IPS-18a (cell line): ENCODE measurements at regions not wholly inside any gene's neighbourhood (a gene's known extent, or its start where the extent isn't known, plus 50 kb on each side); places are given as distances from the start of the nearest gene placed in this dataset.

Experiments used
- H3K27ac ChIP-seq: one replicate; pipeline ENCODE4 v1.5.1; 2013; ENCODE audit warnings: low read length
- H3K27me3 ChIP-seq: one replicate; pipeline ENCODE4 v1.6.1; 2013; ENCODE audit warnings: mild to moderate bottlenecking, low read length; ENCODE audit not compliant: control insufficient read depth, insufficient read depth
- H3K36me3 ChIP-seq: one replicate; pipeline ENCODE4 v1.6.1; 2013; ENCODE audit warnings: low read depth, low read length; ENCODE audit not compliant: control insufficient read depth
- H3K4me1 ChIP-seq: one replicate; pipeline ENCODE4 v1.6.1; 2013; ENCODE audit warnings: low read depth, low read length; ENCODE audit not compliant: control insufficient read depth
- H3K4me3 ChIP-seq: one replicate; pipeline ENCODE4 v1.5.1; 2013; ENCODE audit warnings: low read length
- H3K9ac ChIP-seq: one replicate; pipeline ENCODE4 v1.6.1; 2013; ENCODE audit warnings: mild to moderate bottlenecking, low read length, moderate library complexity
- H3K9me3 ChIP-seq: one replicate; pipeline ENCODE4 v1.6.1; 2013; ENCODE audit warnings: low read depth, low read length; ENCODE audit not compliant: control insufficient read depth

DNA sequence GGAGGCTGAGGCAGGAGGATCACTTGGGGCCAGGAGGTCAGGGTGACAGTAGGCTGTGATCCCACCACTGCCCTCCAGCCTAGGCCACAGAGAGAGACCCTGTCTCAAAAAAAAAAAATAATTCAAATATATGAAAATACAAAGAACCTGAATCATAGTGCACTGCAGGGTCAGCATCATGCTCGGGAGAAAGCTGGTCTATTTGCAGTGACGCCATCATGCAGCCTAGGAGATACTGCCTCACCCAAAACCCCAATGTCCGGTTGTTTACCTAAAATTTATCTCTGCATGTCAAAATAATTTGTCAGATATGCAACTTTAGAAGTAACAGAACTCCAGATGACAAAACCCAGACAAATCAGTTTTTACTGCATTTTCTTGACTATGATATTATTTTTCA is 61.5 kb upstream of the ALKAL2 start:
- Histone ChIP-seq H3K4me3 (no peak overlapping the region), H3K27ac (no peak overlapping the region), H3K4me1 (no peaks in the 10 kb centered on the region), H3K27me3 (no peaks in the 10 kb centered on the region), H3K36me3 (no peaks in the 10 kb centered on the region), H3K9me3 (no peaks in the 10 kb centered on the region), H3K9ac (no peak overlapping the region)

- no peaks in the 10 kb centered on the region for H3K27me3 ChIP-seq
- H3K9me3 ChIP-seq: no peaks in the 10 kb centered on the region
- H3K4me1 ChIP-seq: no peaks in the 10 kb centered on the region
- no peaks in the 10 kb centered on the region for H3K36me3 ChIP-seq
- H3K9ac ChIP-seq: no peak overlapping the region
- H3K4me3 ChIP-seq: no peak overlapping the region
- no peak overlapping the region for H3K27ac ChIP-seq
Observed at GRCh38 chr2:348361-348916, 60.5 kb upstream of the ALKAL2 start.

DNA sequence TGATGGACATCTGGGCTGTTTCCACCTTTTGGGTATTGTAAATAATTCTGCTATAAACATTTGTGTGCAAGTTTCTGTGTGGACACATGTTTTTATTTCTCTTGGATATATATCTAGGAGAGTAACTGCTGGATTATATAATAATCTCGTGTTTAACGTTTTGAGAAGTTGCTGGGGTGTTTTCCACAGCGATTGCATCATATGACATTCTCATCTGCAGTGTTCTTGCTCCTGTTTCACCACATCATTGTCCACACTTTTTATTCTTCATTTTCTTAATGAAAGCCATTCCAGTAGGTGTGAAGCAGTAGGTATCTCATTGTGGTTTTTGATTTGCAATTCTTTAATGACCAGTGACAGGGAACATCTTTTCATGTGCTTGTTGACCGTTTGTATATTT is 56.9 kb upstream of the ALKAL2 start:
- no peaks in the 10 kb centered on the region for H3K9me3 ChIP-seq
- peaks cover 5% of the 10 kb centered on the region for H3K4me1 ChIP-seq
- H3K36me3 ChIP-seq: no peaks in the 10 kb centered on the region
- H3K27ac ChIP-seq: no peak overlapping the region
- H3K4me3 ChIP-seq: no peak overlapping the region
- no peaks in the 10 kb centered on the region for H3K27me3 ChIP-seq
- H3K9ac ChIP-seq: no peak overlapping the region

DNA sequence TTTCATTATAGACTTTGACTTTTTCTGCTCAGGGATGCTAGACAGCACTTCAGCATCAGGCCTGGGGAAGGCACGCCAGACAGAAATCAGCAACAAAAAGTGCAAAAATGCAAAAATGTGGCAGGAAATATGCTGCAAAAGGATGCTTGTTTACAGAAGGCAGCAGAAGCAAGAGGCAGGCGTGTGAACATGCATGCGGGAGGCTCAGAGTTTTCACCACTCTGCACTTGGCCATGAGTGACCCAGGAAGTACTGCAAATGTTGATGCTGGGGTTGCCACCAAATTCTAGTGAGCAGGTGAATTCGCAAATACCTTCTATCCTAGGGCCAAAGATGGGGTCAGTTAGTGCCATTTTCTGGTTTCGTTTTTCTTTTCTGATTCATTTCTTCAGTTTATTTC is 55.5 kb upstream of the ALKAL2 start:
- H3K36me3 ChIP-seq: no peaks in the 10 kb centered on the region
- H3K4me3 ChIP-seq: no peak overlapping the region
- H3K27me3 ChIP-seq: no peaks in the 10 kb centered on the region
- H3K4me1 ChIP-seq: peaks cover 5% of the 10 kb centered on the region
- no peaks in the 10 kb centered on the region for H3K9me3 ChIP-seq
- no peak overlapping the region for H3K27ac ChIP-seq
- no peak overlapping the region for H3K9ac ChIP-seq

DNA sequence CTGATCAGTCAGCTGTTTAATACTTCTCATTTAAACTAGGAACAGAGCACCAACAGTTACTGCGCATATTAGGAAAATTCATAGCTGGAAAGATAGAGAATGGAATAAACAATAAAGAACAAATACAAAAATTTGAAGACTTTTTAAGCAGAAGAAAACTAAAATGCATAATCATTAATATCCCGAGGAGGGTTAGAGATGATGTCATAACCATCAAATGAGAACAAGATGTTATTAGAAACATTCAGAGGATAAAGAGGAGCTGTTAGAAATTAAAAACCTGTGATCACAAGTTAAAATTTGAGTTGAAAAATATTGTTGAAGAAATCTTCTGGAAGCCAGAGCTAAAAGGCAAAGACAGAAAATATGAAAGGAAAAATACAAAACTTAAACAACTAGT is 54.0 kb upstream of the ALKAL2 start:
- peaks cover 10% of the 10 kb centered on the region for H3K9me3 ChIP-seq
- peaks cover 5% of the 10 kb centered on the region for H3K4me1 ChIP-seq
- H3K4me3 ChIP-seq: no peak overlapping the region
- H3K27me3 ChIP-seq: no peaks in the 10 kb centered on the region
- H3K27ac ChIP-seq: no peak overlapping the region
- H3K9ac ChIP-seq: no peak overlapping the region
- no peaks in the 10 kb centered on the region for H3K36me3 ChIP-seq

DNA sequence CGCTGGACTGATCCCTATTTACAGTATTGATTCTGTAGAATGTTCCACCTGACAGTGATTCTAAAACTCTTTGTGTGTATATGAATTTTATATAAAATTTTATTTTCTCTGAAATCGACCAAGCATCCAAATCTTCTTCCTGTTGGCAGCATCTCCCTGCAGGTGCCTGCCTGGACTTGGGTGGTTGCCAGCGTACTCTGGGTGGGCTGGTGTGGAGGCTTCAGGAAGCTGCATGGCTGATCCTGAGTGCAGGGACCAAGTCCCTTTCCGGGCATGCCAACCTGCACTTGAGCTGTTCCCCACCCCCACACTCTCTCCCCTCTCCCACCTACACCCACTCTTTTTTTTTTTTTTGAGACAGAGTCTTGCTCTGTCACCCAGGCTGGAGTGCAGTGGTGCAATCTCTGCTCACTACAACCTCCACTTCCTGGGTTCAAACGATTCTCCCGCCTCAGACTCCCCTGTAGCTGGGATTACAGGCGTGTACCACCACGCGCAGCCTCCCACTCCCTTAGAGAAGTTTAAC is 53.2 kb upstream of the ALKAL2 start:
- Histone ChIP-seq H3K4me1 (peaks cover 5% of the 10 kb centered on the region), H3K9ac (no peak overlapping the region), H3K27me3 (no peaks in the 10 kb centered on the region), H3K36me3 (no peaks in the 10 kb centered on the region), H3K4me3 (no peak overlapping the region), H3K9me3 (peaks cover 16% of the 10 kb centered on the region), H3K27ac (no peak overlapping the region)
